Endothelial cell of umbilical vein (primary cell): ENCODE measurements at regions not wholly inside any gene's neighbourhood (a gene's known extent, or its start where the extent isn't known, plus 50 kb on each side); places are given as distances from the start of the nearest gene placed in this dataset.

Source experiments
- BruUV-seq: library from RNA; stranded (reverse); fragments of 400-500 nt; replicated peaks from 2 replicates; lab custom pipeline; 2021; lab: Mats Ljungman, UMichigan
- CTCF ChIA-PET: fragments of 300-600, 350-600 bp; sonication (Branson Sonifier 250); formaldehyde crosslinking; loops from one replicate; lab custom pipeline; 2021; ENCODE audit warnings: antibody characterized with exemption, inconsistent platforms; lab: Charles Lee
- POLR2A ChIA-PET: fragments of 300-600, 350-600 bp; sonication (Branson Sonifier 250); formaldehyde crosslinking; loops from one replicate; lab custom pipeline; 2021; ENCODE audit warnings: antibody characterized with exemption, inconsistent platforms; lab: Charles Lee
- DNase-seq: peaks from one replicate; pipeline ENCODE4 v3.0.0-alpha.2; 2011; ENCODE audit warnings: low read depth, low spot score
- FAIRE-seq: peaks from 2 replicates; lab custom pipeline; 2011; peaks lifted over from hg19 to GRCh38; lab: Jason Lieb, UNC
- H2AFZ ChIP-seq: 2 replicates; pipeline ENCODE4 v1.6.0; 2012; ENCODE audit warnings: low read depth, low read length, control low read depth, inconsistent platforms
- H3K27ac ChIP-seq: 2 replicates; pipeline ENCODE4 v1.5.1; 2011; ENCODE audit warnings: low read depth, mild to moderate bottlenecking, control low read depth, low read length, moderate library complexity; ENCODE audit not compliant: insufficient read depth
- H3K27me3 ChIP-seq, 2 experiments: 2 replicates each; pipeline versions ENCODE4 v1.6.0 to v1.6.1; 2011; ENCODE audit warnings: low read length in 2 of 2, mixed read lengths in 1 of 2; ENCODE audit not compliant: control insufficient read depth in 2 of 2, insufficient read depth in 2 of 2
- H3K36me3 ChIP-seq, 2 experiments: 2 replicates in 1 of 2; 3 replicates in 1 of 2; pipeline ENCODE4 v1.5.1; 2011; ENCODE audit warnings: low read length in 2 of 2, mild to moderate bottlenecking in 1 of 2, moderate library complexity in 1 of 2; ENCODE audit not compliant: control insufficient read depth in 2 of 2, insufficient read depth in 2 of 2; ENCODE audit errors: extremely low read depth in 1 of 2
- H3K4me1 ChIP-seq: 3 replicates; pipeline ENCODE4 v1.5.1; 2011; ENCODE audit warnings: mild to moderate bottlenecking, low read length; ENCODE audit not compliant: control insufficient read depth, insufficient read depth; ENCODE audit errors: extremely low read depth
- H3K4me2 ChIP-seq: 2 replicates; pipeline ENCODE4 v1.6.1; 2011; ENCODE audit warnings: low read length, control low read depth, mixed read lengths; ENCODE audit not compliant: insufficient read depth
- H3K4me3 ChIP-seq, 3 experiments: fragments of 200-600 bp in 1 of 3; sonication (generic), shearing (Covaris generic) in 1 of 3; replicated peaks in 1 of 3; 2 replicates each; pipeline ENCODE4 v1.5.1; 2011 to 2016; ENCODE audit warnings: control low read depth in 3 of 3, low read length in 3 of 3, mild to moderate bottlenecking in 2 of 3, inconsistent platforms in 1 of 3, low read depth in 1 of 3, moderate library complexity in 1 of 3; ENCODE audit not compliant: insufficient read depth in 1 of 3
- H3K79me2 ChIP-seq: 2 replicates; pipeline ENCODE4 v1.6.0; 2012; ENCODE audit warnings: low read length, inconsistent platforms; ENCODE audit not compliant: control insufficient read depth, insufficient read depth
- H3K9ac ChIP-seq: replicated peaks from 2 replicates; pipeline ENCODE3; 2011; ENCODE audit warnings: low read length, control low read depth; ENCODE audit not compliant: insufficient read depth; ENCODE audit errors: extremely low read depth
- H3K9me1 ChIP-seq: replicated peaks from 3 replicates; pipeline ENCODE4 v1.6.0; 2011; ENCODE audit warnings: mild to moderate bottlenecking, low read length; ENCODE audit not compliant: control insufficient read depth, insufficient read depth; ENCODE audit errors: extremely low read depth
- H3K9me3 ChIP-seq: replicated peaks from 2 replicates; pipeline ENCODE4 v1.5.1; 2012; ENCODE audit warnings: low read length, inconsistent platforms; ENCODE audit not compliant: control insufficient read depth, insufficient read depth
- H4K20me1 ChIP-seq: replicated peaks from 2 replicates; pipeline ENCODE3; 2011; ENCODE audit warnings: mild to moderate bottlenecking, low read length; ENCODE audit not compliant: control insufficient read depth, insufficient read depth; ENCODE audit errors: extremely low read depth
- CTCF ChIP-seq, 2 donors: IDR thresholded peaks; 1 replicate in 1 of 2; 2 replicates in 1 of 2; pipeline ENCODE4 v1.5.1; 2011; ENCODE audit warnings: low read length in 2 of 2, mild to moderate bottlenecking in 2 of 2, moderate library complexity in 2 of 2, control low read depth in 1 of 2, inconsistent platforms in 1 of 2, low read depth in 1 of 2; ENCODE audit not compliant: insufficient read depth in 1 of 2; ENCODE audit errors: extremely low read depth in 1 of 2
- EZH2 ChIP-seq: IDR thresholded peaks from 2 replicates; pipeline ENCODE4 v1.6.1; 2012; ENCODE audit warnings: borderline replicate concordance, low read depth, mild to moderate bottlenecking, moderate library complexity, low read length, inconsistent platforms; ENCODE audit not compliant: severe bottlenecking
- FOS ChIP-seq: IDR thresholded peaks from 2 replicates; pipeline ENCODE4 v1.6.1; 2011; ENCODE audit warnings: mild to moderate bottlenecking, low read length, moderate library complexity, borderline replicate concordance; ENCODE audit not compliant: insufficient read depth
- GATA2 ChIP-seq: IDR thresholded peaks from 2 replicates; pipeline ENCODE4 v1.7.0; 2011; ENCODE audit warnings: low read depth, mild to moderate bottlenecking, moderate library complexity, mixed read lengths, low read length; ENCODE audit not compliant: insufficient read length, insufficient read depth
- JUN ChIP-seq: IDR thresholded peaks from 2 replicates; pipeline ENCODE4 v1.6.1; 2011; ENCODE audit warnings: borderline replicate concordance, low read depth; ENCODE audit not compliant: insufficient read length, insufficient read depth
- MAX ChIP-seq: IDR thresholded peaks from 2 replicates; pipeline ENCODE4 v1.6.1; 2011; ENCODE audit not compliant: insufficient read depth, insufficient read length
- MYC ChIP-seq: IDR thresholded peaks from one replicate; pipeline ENCODE4 v1.6.1; 2011; ENCODE audit warnings: mild to moderate bottlenecking, low read depth, low read length
- POLR2A ChIP-seq: IDR thresholded peaks from 2 replicates; pipeline ENCODE4 v1.6.1; 2012; ENCODE audit warnings: low read depth, mild to moderate bottlenecking, control low read depth, low read length
- POLR2AphosphoS5 ChIP-seq: IDR thresholded peaks from 2 replicates; pipeline ENCODE4 v1.6.1; 2012; ENCODE audit warnings: low read depth, mild to moderate bottlenecking, control low read depth, low read length, moderate library complexity; ENCODE audit not compliant: insufficient read depth
- dilution Hi-C: fragments of 300-500 bp; cut with MboI; formaldehyde crosslinking; loops from one replicate; pipeline ENCODE4 v1.15.0; 2019; ENCODE audit warnings: low sequenced_read_pairs; ENCODE audit not compliant: extremely low pct_ligation_motif_present
- intact Hi-C: fragments of 100-400 bp; cut with micrococcal nuclease; formaldehyde crosslinking; loops from one replicate; pipeline ENCODE4 v1.10.0; 2022

- ChIA-PET POLR2A (no interaction called here), CTCF (no interaction called here)
- no peaks in the 10 kb centered on the region for H3K79me2 ChIP-seq
- DNase-seq = no peak
- no peak for TF ChIP-seq FOS
- TF ChIP-seq EZH2 = no peak
- no peak for TF ChIP-seq CTCF (IDR thresholded peaks at IDR 0.05; ENCODE audit: extremely low read depth in 1 of 2, insufficient read depth in 1 of 2, low read depth in 1 of 2, low read length in 2 of 2)
- TF ChIP-seq MYC = no peak
- no peak for TF ChIP-seq GATA2
- TF ChIP-seq POLR2A = no peak
- no peak for TF ChIP-seq JUN
- TF ChIP-seq POLR2AphosphoS5 = no peak
- no peak for TF ChIP-seq MAX
- H3K4me2 ChIP-seq = no peak overlapping the region
- no peak overlapping the region for H3K9ac ChIP-seq
- H2AFZ ChIP-seq = no peak overlapping the region
- H3K9me1 ChIP-seq = no peaks in the 10 kb centered on the region
- no TSS peak for BruUV-seq
- no peaks in the 10 kb centered on the region for H4K20me1 ChIP-seq
- no peaks in the 10 kb centered on the region for H3K4me1 ChIP-seq
- no peaks in the 10 kb centered on the region for H3K27me3 ChIP-seq
- dilution Hi-C loops = no loop called here
- no peaks in the 10 kb centered on the region for H3K36me3 ChIP-seq
- no peak for FAIRE-seq
- no peak overlapping the region for H3K27ac ChIP-seq
- intact Hi-C loops = no loop called here
- H3K9me3 ChIP-seq = peaks cover 2% of the 10 kb centered on the region
- H3K4me3 ChIP-seq = no peak overlapping the region
Measured at GRCh38 chr4:63678358-63678931, 730.8 kb downstream of the TECRL start.
